Loucy (cell line): ENCODE measurements at regions not wholly inside any gene's neighbourhood (a gene's known extent, or its start where the extent isn't known, plus 50 kb on each side); places are given as distances from the start of the nearest gene placed in this dataset.

Experiments
- H2AFZ ChIP-seq: fragments of 200-600 bp; sonication (generic); 2 replicates; pipeline ENCODE4 v1.6.0; 2016; ENCODE audit warnings: antibody characterized with exemption, mild to moderate bottlenecking, low read length, moderate library complexity
- H3F3A ChIP-seq: fragments of 200-600 bp; 2 replicates; pipeline ENCODE4 v1.6.0; 2016; ENCODE audit warnings: antibody characterized with exemption, low read depth, mild to moderate bottlenecking
- H3K27me3 ChIP-seq: fragments of 200-600 bp; sonication (generic); 2 replicates; pipeline ENCODE4 v1.6.1; 2014; ENCODE audit warnings: low read length, mild to moderate bottlenecking; ENCODE audit not compliant: insufficient read depth, poor library complexity, severe bottlenecking
- H3K36me3 ChIP-seq: fragments of 200-600 bp; sonication (generic); 2 replicates; pipeline ENCODE4 v1.6.1; 2016; ENCODE audit warnings: low read length; ENCODE audit not compliant: insufficient read depth
- H3K4me1 ChIP-seq: fragments of 200-600 bp; sonication (generic); 2 replicates; pipeline ENCODE4 v1.5.1; 2014; ENCODE audit warnings: low read length, mild to moderate bottlenecking; ENCODE audit not compliant: insufficient read depth, poor library complexity, severe bottlenecking
- H3K4me2 ChIP-seq: fragments of 200-600 bp; sonication (generic); 2 replicates; pipeline ENCODE4 v1.6.0; 2014; ENCODE audit warnings: antibody characterized with exemption, low read length, low read depth, mild to moderate bottlenecking; ENCODE audit not compliant: poor library complexity, severe bottlenecking
- H3K4me3 ChIP-seq: fragments of 200-600 bp; sonication (generic); 2 replicates; pipeline ENCODE4 v1.5.1; 2014; ENCODE audit warnings: low read length, mild to moderate bottlenecking, mixed read lengths; ENCODE audit not compliant: poor library complexity, severe bottlenecking
- H3K79me2 ChIP-seq: fragments of 200-600 bp; sonication (generic); 2 replicates; pipeline ENCODE4 v1.6.1; 2014; ENCODE audit warnings: low read length; ENCODE audit not compliant: insufficient read depth
- H3K9ac ChIP-seq: fragments of 200-600 bp; sonication (generic); 2 replicates; pipeline ENCODE4 v1.6.0; 2014; ENCODE audit warnings: mild to moderate bottlenecking, low read depth, low read length, moderate library complexity; ENCODE audit not compliant: poor library complexity, severe bottlenecking
- H3K9me2 ChIP-seq: fragments of 200-600 bp; sonication (generic); replicated peaks from 2 replicates; pipeline ENCODE4 v1.6.1; 2016; ENCODE audit warnings: low read depth, low read length, mixed read lengths
- H3K9me3 ChIP-seq: fragments of 200-600 bp; sonication (generic); 2 replicates; pipeline ENCODE4 v1.6.1; 2014; ENCODE audit warnings: mild to moderate bottlenecking, antibody characterized with exemption, low read length, low read depth; ENCODE audit not compliant: insufficient read depth
- H4K20me1 ChIP-seq: fragments of 200-600 bp; sonication (generic); 2 replicates; pipeline ENCODE4 v1.6.0; 2014; ENCODE audit warnings: antibody characterized with exemption, low read length, mild to moderate bottlenecking; ENCODE audit not compliant: insufficient read depth, poor library complexity, severe bottlenecking
- EZH2phosphoT487 ChIP-seq: fragments of 200-600 bp; IDR thresholded peaks from 2 replicates; pipeline ENCODE4 v1.6.1; 2018; ENCODE audit warnings: antibody characterized with exemption, mild to moderate bottlenecking, moderate library complexity, borderline replicate concordance
- TF ChIP-seq, protein P1 (sequence below): fragments of 200-600 bp; sonication (generic); conservative IDR thresholded peaks from 2 replicates; pipeline ENCODE4 v1.5.1; 2014; ENCODE audit warnings: mild to moderate bottlenecking, antibody characterized with exemption, low read length

DNA sequence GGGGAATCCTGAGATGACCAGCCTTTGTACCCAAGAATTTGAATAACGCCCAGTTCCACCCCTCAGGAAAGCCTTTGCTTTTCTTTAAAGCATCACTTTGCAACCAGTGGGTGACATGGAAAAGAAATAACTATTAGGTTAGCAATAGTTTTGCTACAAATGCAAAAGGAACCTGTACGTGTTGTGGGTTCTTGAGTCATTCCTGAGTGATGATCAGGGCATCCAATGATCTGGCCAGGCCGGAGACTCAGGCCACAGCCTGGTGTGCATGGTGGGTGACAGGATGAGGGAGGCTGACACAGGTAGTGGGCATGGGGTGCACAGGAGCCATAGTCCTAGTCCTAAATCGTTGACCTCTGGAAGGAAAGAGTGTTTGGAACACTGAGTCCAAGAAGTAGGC is 321.4 kb upstream of the IL12A start:
- Histone ChIP-seq H4K20me1 (no peaks in the 10 kb centered on the region), H3K4me3 (no peak overlapping the region), H2AFZ (no peak overlapping the region), H3K9me3 (no peaks in the 10 kb centered on the region), H3K27me3 (no peaks in the 10 kb centered on the region), H3K36me3 (no peaks in the 10 kb centered on the region), H3K9ac (no peak overlapping the region), H3K4me1 (no peaks in the 10 kb centered on the region), H3K4me2 (no peak overlapping the region), H3K9me2 (no peaks in the 10 kb centered on the region), H3F3A (no peaks in the 10 kb centered on the region), H3K79me2 (no peaks in the 10 kb centered on the region)
- no peak for TF ChIP-seq EZH2phosphoT487
- TF ChIP-seq, protein P1, sequence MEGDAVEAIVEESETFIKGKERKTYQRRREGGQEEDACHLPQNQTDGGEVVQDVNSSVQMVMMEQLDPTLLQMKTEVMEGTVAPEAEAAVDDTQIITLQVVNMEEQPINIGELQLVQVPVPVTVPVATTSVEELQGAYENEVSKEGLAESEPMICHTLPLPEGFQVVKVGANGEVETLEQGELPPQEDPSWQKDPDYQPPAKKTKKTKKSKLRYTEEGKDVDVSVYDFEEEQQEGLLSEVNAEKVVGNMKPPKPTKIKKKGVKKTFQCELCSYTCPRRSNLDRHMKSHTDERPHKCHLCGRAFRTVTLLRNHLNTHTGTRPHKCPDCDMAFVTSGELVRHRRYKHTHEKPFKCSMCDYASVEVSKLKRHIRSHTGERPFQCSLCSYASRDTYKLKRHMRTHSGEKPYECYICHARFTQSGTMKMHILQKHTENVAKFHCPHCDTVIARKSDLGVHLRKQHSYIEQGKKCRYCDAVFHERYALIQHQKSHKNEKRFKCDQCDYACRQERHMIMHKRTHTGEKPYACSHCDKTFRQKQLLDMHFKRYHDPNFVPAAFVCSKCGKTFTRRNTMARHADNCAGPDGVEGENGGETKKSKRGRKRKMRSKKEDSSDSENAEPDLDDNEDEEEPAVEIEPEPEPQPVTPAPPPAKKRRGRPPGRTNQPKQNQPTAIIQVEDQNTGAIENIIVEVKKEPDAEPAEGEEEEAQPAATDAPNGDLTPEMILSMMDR: no peak

DNA sequence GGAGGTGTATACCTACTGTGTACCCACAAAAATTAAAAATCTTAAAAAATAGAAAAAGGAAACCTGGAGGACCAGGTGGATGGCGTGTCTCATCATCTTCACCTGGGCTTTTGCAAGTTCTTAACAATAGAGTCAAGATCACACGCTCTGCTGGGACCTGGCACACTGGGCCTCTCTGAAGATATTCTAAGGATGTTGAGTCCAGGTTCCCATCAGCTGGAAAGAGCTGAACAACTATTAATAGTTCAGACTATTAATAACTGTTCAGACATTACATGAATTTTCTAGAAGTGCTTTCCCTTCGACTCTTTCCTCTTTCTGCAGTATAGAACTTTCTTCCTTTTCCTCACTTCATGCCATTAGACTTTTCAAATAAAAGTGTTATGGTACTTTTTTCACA is 320.2 kb upstream of the IL12A start:
- no peak overlapping the region for H3K4me2 ChIP-seq
- H3F3A ChIP-seq: no peaks in the 10 kb centered on the region
- H3K4me3 ChIP-seq: no peak overlapping the region
- no peaks in the 10 kb centered on the region for H3K9me3 ChIP-seq
- no peak for TF ChIP-seq EZH2phosphoT487
- TF ChIP-seq, protein P1: no peak
- no peaks in the 10 kb centered on the region for H3K4me1 ChIP-seq
- H2AFZ ChIP-seq: no peak overlapping the region
- no peaks in the 10 kb centered on the region for H3K27me3 ChIP-seq
- no peaks in the 10 kb centered on the region for H4K20me1 ChIP-seq
- no peak overlapping the region for H3K9ac ChIP-seq
- no peaks in the 10 kb centered on the region for H3K79me2 ChIP-seq
- H3K9me2 ChIP-seq: no peaks in the 10 kb centered on the region
- no peaks in the 10 kb centered on the region for H3K36me3 ChIP-seq

DNA sequence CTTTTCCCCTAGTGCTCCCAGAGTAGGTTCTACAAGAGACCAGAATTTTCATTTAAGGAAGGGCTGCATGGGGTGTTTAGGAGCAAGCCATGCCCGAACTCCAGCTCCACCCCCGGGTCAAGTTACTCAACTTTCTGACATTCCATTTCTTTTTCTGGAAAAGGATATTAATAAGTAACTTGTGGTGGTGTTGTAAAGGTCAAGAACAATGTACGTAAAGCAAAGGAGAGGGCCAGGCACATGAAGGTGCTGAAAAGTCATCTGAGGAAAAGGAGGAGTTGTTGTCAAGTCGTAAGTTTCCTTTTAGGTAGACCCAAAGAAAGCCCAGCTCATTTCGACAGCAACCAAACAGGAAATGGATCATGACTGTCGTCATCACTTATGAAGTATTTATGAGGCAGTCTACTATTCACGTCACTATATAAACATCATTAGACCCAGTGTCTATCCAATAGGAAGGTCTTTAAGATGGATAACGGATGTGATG is 319.6 kb upstream of the IL12A start:
- Histone ChIP-seq H2AFZ (no peak overlapping the region), H3K9me3 (no peaks in the 10 kb centered on the region), H3K4me2 (no peak overlapping the region), H4K20me1 (no peaks in the 10 kb centered on the region), H3K9me2 (no peaks in the 10 kb centered on the region), H3K9ac (no peak overlapping the region), H3K27me3 (no peaks in the 10 kb centered on the region), H3K4me3 (no peak overlapping the region), H3K4me1 (no peaks in the 10 kb centered on the region), H3K79me2 (no peaks in the 10 kb centered on the region), H3F3A (no peaks in the 10 kb centered on the region), H3K36me3 (no peaks in the 10 kb centered on the region)
- no peak for TF ChIP-seq EZH2phosphoT487
- TF ChIP-seq, protein P1: no peak
